Sciatic nerve (tissue), 2 donors: ENCODE measurements at regions not wholly inside any gene's neighbourhood (a gene's known extent, or its start where the extent isn't known, plus 50 kb on each side); places are given as distances from the start of the nearest gene placed in this dataset.
"Not testable (repeated sequence)": the region's sequence is repeated elsewhere in the genome, so short reads cannot be mapped to it uniquely, and the experiment has no call there.

Source experiments
- ATAC-seq: fragments of 200-7000 bp; cut with Tn5 transposase; one replicate; pipeline ENCODE4 v1.9.1; 2020; ENCODE audit warnings: mild to moderate bottlenecking, moderate library complexity
- DNase-seq: peaks from one replicate; pipeline ENCODE4 v3.0.0-alpha.2; 2020; ENCODE audit warnings: low spot score
- intact Hi-C: fragments of 100-400 bp; cut with DNase I; formaldehyde crosslinking; loops from one replicate; pipeline ENCODE4 v1.14.2; 2022
- donor health status: DM: no; HTN: no; CAD: no.
- donor health status: DM: no; HTN: no; CAD: no.

- DNase-seq, result no peak
- no peak for ATAC-seq
- intact Hi-C loops, result no loop called here
Observed at GRCh38 chr10:23535381-23535780, 96.5 kb downstream of the OTUD1 start.

DNA sequence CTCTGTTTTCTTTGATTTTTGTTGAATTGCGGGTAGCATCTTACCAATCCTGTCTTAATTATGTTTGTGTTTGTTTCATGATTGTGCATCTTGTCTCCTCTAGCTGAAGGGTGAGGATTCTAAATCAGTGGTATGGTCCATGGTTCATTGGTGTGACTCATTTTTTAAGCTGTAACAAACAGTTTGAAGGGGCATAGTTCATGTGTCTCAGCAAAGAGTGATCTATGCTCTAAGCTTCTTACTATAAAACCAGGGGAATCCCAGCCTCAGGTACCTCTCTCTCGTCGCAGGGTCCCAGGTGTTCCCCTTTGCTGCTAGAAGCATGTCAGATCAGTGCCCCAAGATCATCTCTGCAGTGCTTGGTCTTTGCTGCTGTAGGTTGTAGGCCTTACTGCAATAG lies 100.1 kb downstream of the OTUD1 start:
- ATAC-seq, result no peak
- intact Hi-C loops, result no loop called here
- no peak for DNase-seq

DNA sequence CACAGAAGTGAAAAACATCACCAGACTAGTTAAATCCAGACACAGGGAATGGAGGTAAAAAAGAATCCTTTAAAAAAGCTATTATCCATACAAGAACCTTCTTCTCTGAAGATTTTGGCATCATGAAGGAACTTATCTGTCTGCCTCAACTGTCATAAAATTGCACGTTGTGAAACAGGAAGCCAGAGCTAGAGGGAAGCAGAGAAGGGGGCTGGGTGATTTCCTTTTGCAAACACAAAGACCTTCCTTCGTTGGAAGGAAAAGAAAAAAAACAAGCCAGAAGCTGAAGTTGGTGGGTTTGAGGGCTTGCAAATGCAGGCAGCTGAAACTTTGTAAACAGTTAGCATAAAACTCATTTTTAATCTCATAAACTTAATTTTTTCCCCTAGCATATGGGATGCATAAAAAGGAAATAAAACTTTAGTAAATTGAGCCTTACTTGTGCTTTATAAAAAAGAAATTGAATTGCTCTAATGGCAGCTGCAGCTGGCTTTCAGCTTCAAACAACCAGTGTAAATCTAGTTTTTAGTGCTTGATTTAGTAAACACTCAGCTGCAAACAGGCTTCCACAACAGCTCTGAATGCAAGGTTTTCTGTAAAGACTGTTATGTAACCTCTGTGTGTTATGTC lies 101.6 kb downstream of the OTUD1 start:
- DNase-seq (no peak), ATAC-seq (no peak)
- intact Hi-C loops, result loop anchor here (10.0 kb wide), 1 partner anchor 496 kb away; no protein-coding TSS in a partner anchor

GRCh38 chr10:23543691-23544380 lies 105.0 kb downstream of the OTUD1 start:
- intact Hi-C loops, result loop anchor here (10.0 kb wide), 1 partner anchor 499 kb away; no protein-coding TSS in a partner anchor
- ATAC-seq (no peak), DNase-seq (no peak)

DNA sequence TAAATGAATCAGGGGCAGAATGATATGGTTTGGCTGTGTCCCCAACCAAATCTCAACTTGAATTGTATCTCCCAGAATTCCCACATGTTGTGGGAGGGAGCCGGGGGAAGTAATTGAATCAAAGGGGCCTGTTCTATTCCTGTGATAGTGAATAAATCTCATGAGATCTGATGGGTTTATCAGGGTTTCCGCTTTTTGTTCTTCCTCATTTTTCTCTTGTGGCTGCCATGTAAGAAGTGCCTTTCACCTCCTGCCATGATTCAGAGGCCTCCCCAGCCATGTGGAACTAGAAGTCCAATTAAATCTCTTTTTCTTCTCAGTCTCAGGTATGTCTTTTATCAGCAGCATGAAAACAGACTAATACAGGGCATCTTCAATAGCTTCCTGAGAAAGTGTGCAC lies 107.0 kb downstream of the OTUD1 start:
- intact Hi-C loops, result loop anchor here (10.0 kb wide), 1 partner anchor 501 kb away; no protein-coding TSS in a partner anchor
- not testable (repeated sequence) for ATAC-seq, DNase-seq

- ATAC-seq (no peak), DNase-seq (no peak)
- intact Hi-C loops, result no loop called here
Observed at GRCh38 chr10:23556727-23557440, 118.0 kb downstream of the OTUD1 start.

- DNase-seq (no peak), ATAC-seq (no peak)
- intact Hi-C loops, result no loop called here
Observed at GRCh38 chr10:23557777-23558176, 118.9 kb downstream of the OTUD1 start.

GRCh38 chr10:23558361-23558799 lies 119.5 kb downstream of the OTUD1 start:
- DNase-seq (no peak), ATAC-seq (no peak)
- intact Hi-C loops, result no loop called here

- intact Hi-C loops, result no loop called here
- ATAC-seq, result no peak
- no peak for DNase-seq
Observed at GRCh38 chr10:23568996-23569395, 130.1 kb downstream of the OTUD1 start.

DNA sequence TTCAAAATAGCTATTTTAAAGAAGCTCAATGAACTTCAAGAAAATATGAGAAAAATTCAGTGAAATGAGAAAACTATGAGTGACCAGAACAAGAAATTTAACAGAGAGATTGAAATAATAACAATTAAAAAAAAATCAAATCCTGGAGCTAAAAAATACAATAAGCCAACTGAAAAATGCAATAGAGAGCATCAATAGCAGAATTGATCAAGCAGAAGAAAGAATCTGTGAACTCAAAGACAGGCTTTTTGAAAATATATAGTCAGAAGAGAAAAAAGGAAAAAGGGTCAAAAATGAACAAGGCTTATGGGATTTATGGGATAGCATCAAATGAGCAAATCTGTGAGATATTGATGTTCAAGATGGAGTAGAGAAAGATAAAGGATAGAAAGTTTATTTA lies 133.0 kb downstream of the OTUD1 start:
- no peak for DNase-seq
- intact Hi-C loops, result no loop called here
- ATAC-seq, result no peak

DNA sequence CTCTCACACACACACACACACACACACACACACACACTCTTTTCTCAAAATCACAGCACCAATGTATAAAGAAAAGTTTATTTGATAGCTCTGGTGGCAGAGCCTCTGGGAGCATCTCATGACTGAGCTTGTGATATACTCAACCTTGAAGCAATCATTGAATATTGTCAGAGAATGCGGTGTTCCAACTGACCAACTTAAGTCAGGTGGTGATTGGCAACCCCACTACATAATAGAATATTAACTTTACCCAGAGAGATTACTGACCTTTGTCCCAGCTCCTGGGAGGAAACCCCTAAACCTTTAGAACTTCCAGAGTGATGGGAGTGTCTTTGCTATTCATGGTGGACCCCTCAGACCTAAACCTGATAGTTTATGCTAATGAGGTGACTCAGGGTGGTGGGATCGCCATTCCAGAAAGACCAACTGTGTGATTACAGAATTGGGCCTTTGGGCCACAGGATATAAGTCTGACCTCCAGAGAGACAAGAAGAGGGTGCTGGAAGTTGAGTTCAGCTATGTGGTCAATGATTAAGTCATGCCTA lies 143.1 kb downstream of the OTUD1 start:
- DNase-seq, result no peak
- intact Hi-C loops, result no loop called here
- no peak for ATAC-seq

GRCh38 chr10:23584396-23584795 lies 145.5 kb downstream of the OTUD1 start:
- ATAC-seq, result no peak
- intact Hi-C loops, result no loop called here
- DNase-seq, result no peak

DNA sequence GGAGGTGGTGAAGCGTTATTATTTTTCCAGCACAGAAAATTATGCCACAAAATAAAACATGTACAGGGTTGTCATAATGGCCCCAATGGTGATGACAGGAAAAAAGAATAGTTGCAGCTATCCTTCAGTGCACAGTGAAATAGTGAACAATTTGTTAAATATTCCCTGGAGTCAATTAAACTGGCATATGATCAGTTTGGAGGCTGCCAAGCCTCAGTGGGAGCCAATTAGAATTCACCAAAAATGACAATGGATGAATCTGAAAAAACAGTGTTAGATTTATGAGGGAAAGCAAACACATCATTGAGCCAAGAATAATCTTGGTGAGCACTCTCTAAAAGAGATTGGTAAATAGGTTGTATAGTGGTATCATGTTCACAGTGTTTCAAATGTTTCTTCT lies 146.3 kb downstream of the OTUD1 start:
- ATAC-seq (no peak), DNase-seq (no peak)
- intact Hi-C loops, result no loop called here

- intact Hi-C loops, result no loop called here
- no peak for ATAC-seq
Observed at GRCh38 chr10:23585666-23586065, 146.8 kb downstream of the OTUD1 start.

GRCh38 chr10:23595278-23595677 lies 156.4 kb downstream of the OTUD1 start:
- ATAC-seq, DNase-seq, intact Hi-C loops: not testable (repeated sequence)

More at GRCh38 chr10:23585666-23586065, 146.8 kb downstream of the OTUD1 start:
- DNase-seq, result no peak

DNA sequence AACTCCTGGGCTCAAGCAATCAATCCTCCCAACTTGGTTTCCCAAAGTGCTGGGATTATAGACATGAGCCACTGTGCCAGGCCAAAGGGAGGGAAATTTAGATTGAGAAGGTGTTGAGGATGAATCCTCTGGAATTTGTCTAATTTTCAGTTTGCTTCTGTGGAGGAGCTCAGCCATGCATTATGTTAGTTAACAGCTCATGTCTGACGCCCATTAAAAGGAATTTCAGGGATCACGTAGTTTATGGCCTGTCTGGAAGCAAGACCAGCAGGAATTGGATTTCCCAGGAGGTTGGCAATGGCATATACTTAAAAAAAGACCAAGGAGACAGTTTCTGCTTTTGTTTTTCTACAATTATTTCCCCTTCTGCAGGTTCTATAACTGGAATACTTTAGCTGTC lies 165.7 kb downstream of the OTUD1 start:
- intact Hi-C loops, result no loop called here
- no peak for ATAC-seq
- no peak for DNase-seq

GRCh38 chr10:23606456-23606855 lies 167.6 kb downstream of the OTUD1 start:
- DNase-seq (no peak), ATAC-seq (no peak)
- intact Hi-C loops, result no loop called here

GRCh38 chr10:23608926-23609325 lies 170.1 kb downstream of the OTUD1 start:
- DNase-seq (no peak), ATAC-seq (no peak)
- intact Hi-C loops, result no loop called here

DNA sequence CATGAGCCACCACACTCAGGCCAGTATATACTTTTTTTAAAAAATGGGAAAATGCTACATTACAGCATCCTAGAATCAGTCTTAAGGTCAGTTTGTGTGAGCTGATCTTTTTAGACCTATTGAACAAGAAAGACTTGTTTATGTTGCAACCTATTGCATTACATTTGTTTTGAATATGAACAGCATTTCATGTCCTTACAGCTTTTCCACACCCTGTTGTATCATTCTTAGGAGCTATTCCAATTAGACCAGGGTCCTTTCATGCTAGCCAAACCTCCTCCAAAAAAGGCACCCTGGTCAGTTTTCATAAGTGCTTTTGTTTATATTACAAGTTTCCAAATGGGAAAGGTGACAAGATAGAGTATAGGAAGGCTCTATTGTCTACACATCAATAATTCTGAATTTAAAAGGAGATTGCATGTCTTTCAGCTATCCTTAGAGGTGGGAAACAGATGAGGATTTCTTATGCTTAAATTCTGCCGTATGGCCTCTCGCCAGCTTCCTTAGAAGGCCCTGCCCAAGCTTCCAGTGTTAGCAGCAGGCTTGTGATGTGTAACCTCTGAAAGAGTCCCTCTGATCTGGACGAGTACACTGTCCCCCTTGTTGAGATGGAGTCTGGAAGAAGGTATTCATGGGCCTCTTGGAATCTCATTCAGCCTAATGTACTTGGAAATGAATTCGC lies 171.9 kb downstream of the OTUD1 start:
- intact Hi-C loops, result no loop called here
- ATAC-seq (peak; percentile 52), DNase-seq (no peak)
